ENCODE measurements at regions not wholly inside any gene's neighbourhood (a gene's known extent, or its start where the extent isn't known, plus 50 kb on each side); places are given as distances from the start of the nearest gene placed in this dataset.
"Not testable (repeated sequence)": the region's sequence is repeated elsewhere in the genome, so short reads cannot be mapped to it uniquely, and the experiment has no call there.

GRCh38 chr17:61539728-61540127 lies 51.3 kb downstream of the NACA2 start:
- not testable (repeated sequence) for DNase-seq (ENCODE audit: low spot score)

DNA sequence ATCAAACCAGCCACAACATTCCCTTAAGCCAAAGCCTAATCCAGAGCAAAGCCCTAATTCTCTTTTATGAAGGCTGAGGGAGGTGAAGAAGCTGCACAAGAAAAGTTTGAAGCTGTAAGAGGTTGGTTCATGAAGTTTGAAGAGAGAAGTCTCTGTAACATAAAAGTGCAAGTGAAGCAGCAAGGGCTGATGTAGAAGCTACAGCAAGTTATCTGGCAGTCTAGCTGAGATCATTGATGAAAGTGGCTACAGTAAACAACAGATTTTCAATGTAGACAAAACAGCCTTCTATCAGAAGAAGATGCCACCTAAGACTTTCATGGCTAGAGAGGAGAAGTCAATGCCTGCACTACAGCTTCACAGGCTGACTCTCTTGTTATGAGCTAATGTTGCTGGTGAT lies 52.5 kb downstream of the NACA2 start:
- DNase-seq (ENCODE audit: low spot score) = no peak

DNA sequence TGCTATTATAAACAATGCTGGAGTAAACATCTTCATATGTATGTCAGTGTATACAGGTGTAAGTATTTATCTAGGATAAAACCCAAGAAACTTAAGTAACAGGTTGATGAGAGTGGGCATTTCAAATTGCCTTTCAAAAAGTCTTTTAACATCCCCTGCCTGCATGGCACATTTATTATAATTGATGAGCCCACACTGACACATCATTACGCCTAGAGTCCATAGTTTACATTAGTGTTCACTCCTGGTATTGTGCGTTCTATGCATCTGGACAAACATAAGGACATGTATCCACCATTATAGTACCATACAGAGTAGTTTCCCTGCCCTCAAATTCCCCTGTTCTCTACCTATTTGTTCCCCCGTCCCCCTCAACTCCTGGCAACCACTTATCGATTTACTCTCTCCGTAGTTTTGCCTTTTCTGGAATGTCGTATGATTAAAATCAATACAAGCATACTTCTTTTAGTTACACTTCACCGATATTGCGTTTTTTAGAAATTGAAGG lies 53.7 kb downstream of the NACA2 start:
- no peak for DNase-seq (ENCODE audit: low spot score)

DNA sequence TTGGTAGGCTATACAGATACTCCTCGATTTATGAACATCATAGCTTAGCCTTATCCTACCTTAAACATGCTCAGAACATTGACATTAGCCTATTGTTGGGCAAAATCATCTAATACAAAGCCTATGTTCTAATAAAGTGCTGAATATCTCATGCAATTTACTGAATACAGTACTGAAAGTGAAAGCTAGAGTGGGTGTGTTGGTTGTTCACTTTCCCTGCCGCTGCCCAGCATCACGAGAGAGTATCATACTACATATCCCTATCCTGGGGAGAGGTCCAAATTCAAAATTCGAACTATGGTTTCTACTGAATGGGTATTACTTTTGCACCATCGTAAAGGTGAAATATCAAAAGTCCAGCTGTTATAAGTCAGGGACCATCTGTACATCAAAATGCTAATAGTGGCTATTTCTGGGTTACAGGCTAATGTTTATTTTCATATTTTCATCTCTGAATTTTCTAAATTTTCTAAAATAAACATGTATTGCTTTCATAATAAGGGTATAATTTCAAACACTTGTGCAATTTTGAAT lies 54.5 kb downstream of the NACA2 start:
- DNase-seq (ENCODE audit: low spot score) = peak; percentile 30

Measured in hepatic stellate cell (primary cell).